ENCODE measurements at regions not wholly inside any gene's neighbourhood (a gene's known extent, or its start where the extent isn't known, plus 50 kb on each side); places are given as distances from the start of the nearest gene placed in this dataset.

DNA sequence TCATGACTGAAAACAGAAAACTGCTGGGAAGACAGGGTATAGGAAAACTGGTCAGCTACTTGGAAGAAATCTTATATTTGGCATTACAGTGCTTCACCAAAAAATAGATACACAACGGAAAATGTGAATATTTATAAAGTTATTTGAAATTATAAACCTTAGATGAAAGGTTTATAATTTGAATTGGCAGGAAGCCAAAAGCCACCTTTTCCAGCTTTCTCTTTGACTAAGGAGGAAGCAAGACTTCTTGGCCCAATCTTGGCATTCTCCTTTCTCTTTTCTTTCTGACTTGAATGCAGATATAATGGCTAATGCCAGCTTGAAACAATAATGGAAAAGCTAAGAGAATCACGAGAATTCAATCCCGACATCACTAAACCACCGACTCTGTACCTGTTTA lies 196.5 kb upstream of the PIK3C3 start:
- DNase-seq (ENCODE audit: extremely low read depth, low read depth, low spot score): no peak

DNA sequence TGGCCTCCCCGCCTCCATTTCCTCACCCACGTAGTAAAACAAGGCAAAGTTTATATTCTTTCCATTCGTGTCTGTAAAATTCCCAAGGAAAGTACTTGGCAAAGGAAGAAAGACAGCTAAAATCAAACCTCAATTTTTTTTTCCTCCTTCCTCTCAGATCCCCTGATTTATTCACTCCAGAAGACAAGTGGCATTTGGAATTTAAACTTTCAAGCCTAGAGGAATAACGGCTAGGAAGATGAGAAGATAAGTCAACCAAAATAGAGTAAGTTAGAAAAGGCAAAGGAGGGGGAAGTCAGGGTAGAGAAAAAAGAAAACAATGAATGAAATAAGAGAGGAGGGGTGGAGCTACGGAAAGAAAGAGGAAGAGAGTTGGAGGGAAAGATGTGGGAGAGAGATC lies 198.9 kb upstream of the PIK3C3 start:
- DNase-seq (ENCODE audit: extremely low read depth, low read depth, low spot score): no peak

DNA sequence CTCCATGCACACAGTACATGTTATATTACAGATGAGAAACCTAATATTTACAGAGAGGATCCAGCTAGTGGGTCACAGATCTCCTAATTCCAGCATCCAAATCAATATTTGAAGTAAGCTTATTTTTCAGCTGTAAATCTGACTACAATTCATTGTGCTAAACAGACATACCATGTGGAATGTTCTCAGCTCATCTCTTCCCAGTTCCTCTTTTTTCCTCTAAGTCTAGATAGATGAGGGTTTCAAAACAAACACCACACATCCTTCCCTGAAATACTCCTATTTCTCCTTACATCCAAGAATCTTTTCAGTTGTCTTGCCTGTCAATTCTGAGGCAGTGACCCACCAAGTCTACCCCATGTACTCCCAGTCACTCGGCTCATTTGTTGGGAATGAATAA lies 200.7 kb upstream of the PIK3C3 start:
- no peak for DNase-seq (ENCODE audit: extremely low read depth, low read depth, low spot score)

DNA sequence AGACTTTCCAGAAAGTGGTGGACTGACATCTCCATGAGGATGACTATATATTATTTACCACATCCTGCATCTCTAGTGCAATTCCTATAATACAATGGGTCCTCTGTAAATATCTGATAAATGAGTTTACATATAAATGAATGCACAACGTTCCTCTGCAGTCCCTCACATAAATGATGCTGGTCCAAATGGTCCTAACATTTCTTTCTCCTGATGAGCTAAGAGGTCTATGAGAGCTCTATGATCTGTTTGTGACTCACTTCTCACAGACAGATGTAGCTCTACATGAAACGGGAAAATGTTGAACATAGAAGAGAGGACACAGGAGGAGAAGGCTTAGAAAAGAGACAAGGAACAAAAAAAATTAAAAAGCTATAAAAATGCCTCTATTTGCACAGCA lies 201.2 kb upstream of the PIK3C3 start:
- DNase-seq (ENCODE audit: extremely low read depth, low read depth, low spot score): no peak

DNA sequence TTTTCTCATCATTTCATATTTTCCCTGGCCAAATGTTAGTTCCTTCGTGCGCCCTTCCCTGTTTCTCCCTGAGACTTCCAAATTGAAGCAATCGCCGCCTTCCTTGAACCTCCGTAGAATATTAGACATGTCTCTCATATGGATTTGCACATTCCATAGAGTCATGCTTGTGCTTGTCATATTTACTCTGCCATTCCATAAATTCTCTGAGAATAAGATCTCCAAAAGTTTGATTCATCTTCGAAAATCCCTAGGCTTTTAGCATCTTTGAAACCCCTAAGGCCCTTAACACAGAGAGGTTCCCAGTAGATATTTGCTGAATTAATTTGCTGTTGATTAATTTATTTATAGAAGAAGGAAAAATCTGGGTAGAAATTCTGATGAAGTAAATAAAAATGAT lies 202.2 kb upstream of the PIK3C3 start:
- DNase-seq (ENCODE audit: extremely low read depth, low read depth, low spot score): no peak

DNA sequence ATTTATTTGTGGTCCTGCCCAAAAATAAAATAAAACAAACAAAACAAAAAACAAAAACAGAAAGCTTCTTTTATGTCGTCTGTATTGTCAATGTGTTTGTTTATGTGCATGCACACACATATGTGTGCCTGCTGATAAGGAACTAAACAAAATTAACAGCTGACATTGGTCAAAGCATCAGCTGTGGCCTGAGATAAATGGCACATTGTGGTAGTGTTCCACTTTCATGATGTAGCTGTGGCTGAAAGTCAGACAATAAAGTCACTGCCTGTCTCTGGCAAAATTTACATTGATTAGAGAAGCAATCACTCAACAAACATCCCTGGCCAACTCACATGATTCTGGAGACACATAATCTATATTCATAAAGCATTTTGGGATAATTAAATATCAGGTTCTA lies 203.4 kb upstream of the PIK3C3 start:
- no peak for DNase-seq (ENCODE audit: extremely low read depth, low read depth, low spot score)

DNA sequence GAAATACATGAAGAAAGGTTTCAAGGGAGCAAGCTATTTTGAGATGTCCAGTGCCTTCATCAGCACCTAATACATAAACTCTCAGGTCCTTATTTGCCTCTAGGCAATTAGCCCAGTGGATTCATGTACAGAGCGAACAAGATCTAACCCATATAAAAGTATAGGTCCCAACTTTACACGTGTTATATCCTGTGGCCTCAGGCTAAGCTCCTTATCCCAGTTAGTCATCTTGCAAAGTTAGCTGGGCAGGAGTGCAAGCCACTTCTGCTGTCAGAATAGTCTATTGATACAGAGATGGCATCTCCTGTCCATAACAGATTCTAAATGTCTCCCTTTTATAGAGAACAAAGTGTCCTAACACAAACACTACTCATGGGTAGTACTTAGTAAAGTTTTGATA lies 203.9 kb upstream of the PIK3C3 start:
- no peak for DNase-seq (ENCODE audit: extremely low read depth, low read depth, low spot score)

DNA sequence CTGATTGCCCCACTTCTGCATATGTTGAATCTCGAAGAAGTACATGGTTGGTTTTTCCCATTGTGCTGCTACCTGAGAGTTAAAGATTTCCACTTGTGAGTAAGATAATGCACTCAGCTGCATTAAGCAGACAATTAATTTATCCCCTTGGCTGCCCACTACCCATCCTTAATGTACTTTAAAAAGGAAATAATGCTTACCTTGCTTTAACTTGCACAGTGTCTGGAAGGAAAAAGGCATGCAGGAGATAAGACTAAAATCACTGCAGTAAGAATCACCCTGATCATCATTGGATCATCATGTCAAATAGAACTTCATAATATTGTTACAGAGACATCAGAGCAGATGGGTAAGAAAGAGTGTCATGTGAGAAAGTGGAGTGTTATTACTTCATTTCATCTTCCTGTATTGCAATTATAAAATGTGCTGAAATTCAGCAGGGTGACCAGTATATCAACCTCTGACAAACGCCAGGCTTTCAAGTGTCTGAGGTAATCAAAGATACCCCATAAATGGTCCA lies 207.3 kb upstream of the PIK3C3 start:
- no peak for DNase-seq (ENCODE audit: extremely low read depth, low read depth, low spot score)

DNA sequence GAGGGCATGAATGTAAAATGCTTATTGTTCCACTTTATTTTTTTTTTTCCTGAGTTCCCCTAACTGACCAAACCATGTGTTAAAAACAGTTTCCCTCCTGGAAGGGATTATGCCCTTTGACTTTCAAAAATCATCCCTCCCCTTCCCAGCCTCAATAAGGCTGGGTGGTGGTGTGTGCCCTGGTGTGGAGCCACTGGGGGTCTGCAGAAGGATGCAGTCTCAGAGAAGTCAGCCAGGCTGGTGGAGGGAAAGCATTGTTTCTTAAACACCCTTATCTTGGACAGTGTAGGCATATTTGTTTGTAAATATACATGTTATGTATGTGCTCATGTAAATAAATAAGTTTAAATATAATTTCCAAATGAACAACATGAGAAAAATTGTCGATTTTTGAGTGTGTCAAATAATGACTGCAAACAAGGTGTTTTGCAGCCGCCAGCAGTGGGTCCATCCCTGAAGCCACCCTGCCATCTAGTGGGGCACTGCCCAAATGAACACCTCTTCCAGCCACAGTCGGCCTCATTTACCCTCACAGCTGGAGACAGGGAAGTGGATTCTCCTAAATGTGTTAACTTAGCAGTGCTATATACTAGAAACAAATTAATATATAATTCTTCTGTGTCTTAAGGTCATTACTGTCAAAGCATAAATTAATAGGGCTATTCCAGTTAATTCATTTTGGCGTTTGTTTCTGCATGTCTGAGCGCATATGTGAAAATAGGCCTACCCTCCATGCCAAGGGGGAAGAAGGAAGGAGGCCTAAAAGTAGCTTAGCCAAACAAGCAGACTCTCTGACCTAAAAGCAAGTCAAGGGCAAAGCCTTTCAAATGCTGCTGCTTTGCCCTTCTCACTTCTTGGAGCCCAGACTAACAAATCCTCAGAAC lies 209.6 kb upstream of the PIK3C3 start:
- no peak for DNase-seq (ENCODE audit: extremely low read depth, low read depth, low spot score)

DNA sequence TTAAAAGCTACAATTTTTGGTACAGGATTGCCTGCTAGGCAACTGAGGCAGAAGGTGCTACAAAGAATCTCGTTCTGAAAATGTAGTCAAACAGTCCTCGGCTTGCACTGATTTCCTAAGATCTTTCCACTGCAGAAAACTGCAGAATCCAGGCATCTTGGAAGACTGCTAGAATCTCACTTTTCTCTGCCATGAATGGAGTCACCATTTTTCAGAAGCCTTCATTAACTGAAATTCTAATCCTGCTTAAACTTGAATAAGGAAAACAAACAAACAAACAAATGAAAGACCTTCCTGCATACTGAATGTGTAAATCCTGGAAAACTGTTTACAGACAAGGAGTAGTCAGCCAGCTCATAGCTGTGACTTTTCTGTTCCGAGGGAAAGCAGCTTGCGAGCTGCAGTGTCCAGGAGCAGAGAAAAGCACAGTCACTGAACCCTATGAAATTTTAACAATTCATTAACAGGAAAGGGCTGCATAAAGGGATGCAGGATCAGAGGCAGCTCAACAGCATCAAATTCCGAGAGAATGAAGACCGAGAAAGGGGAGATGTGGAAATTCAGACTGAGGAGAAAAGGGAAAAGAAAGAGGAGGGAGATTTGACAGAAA lies 210.5 kb upstream of the PIK3C3 start:
- no peak for DNase-seq (ENCODE audit: extremely low read depth, low read depth, low spot score)

DNA sequence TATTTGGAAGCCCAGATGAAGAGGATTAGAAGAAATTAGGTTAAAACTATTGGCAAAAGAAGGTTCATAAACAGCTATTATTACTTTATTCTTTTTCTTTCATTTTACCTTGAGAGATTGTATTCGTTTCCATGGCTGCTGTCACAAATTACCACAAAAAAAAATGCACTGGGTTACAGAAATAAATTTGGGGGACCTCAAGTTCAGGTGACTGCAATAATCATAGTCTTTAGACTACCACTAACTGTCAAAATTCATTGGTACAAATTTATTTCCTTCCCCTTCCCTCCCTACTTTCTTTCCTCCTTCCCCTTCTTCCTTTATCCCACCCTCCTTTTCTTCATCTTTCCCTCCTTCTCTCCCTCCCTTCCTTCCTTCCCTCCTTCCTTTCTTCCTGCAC lies 217.8 kb upstream of the PIK3C3 start:
- DNase-seq (ENCODE audit: extremely low read depth, low read depth, low spot score): no peak

DNA sequence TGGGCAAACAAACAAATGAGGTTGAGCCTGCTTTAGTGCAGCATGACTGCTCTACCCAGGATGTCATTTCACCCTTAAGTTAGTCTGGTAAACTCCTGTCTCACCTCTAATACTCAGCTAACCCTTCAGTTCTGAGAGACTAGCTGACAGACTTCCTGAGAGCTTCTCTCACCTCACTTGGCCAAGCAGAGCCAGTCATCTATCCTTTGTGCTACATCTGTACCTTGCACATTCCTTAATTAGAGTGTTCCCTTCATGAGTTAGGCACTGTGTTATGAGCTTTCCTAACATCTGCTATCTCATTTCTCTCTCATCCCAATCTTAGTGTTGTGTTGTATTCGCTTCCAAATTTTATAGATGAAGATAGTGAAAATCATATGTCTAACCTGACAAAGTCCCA lies 220.1 kb upstream of the PIK3C3 start:
- no peak for DNase-seq (ENCODE audit: extremely low read depth, low read depth, low spot score)

DNA sequence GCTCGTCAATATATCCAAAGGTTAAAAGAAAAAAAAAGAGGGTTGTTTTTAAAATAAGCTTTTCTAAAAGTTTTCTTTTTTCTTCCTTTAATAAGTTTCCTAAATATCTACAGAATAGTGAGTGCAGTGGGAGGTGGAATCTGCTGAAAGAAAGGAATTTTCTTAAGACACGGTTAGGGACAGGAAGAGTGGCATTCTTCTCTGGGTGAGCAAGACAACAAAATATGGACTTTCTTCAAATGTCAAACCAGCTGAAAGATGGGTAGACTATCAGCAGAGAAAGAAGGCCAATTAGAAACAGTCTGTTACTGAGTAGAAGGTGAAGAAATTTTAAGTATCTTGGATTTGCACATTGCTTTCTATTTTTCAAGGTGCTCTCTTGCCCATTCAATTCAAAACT lies 222.7 kb upstream of the PIK3C3 start:
- no peak for DNase-seq (ENCODE audit: extremely low read depth, low read depth, low spot score)

DNA sequence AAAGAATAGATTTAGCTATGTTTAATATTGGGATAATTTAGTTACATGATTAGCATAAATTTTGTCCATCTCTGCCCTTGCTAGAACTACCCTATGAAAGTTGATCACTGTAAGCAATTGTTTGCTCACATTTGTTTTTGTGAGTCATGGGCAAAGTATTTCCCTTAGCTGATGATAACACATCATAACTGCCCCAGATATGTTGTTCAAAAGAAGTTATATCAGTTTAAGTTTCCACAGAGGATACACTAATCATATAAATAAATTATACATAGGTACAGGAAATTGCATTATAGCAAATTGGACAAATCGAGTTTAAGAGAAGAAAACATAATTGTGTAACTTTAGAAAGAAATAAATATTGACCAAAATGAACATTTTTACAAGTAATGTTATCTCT lies 223.2 kb upstream of the PIK3C3 start:
- DNase-seq (ENCODE audit: extremely low read depth, low read depth, low spot score): peak; percentile 70

DNA sequence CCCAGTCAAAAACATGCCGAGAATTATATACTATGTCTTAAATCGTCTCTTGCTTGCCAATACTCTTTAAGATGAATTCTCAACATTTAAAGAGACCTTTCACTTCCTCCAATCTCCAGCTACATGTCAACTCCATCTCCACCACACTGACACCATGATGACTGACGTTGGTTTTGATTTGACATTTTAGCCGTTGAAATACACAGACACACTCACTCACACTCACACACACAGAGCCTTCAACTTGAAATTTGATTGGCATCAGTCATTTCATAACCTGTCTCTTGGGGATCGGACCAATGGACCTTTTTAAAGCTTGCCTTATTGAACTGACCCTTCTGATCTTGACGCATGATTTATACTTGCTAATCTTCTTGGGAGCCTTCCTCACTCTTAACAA lies 230.8 kb upstream of the PIK3C3 start:
- DNase-seq (ENCODE audit: extremely low read depth, low read depth, low spot score): no peak

DNA sequence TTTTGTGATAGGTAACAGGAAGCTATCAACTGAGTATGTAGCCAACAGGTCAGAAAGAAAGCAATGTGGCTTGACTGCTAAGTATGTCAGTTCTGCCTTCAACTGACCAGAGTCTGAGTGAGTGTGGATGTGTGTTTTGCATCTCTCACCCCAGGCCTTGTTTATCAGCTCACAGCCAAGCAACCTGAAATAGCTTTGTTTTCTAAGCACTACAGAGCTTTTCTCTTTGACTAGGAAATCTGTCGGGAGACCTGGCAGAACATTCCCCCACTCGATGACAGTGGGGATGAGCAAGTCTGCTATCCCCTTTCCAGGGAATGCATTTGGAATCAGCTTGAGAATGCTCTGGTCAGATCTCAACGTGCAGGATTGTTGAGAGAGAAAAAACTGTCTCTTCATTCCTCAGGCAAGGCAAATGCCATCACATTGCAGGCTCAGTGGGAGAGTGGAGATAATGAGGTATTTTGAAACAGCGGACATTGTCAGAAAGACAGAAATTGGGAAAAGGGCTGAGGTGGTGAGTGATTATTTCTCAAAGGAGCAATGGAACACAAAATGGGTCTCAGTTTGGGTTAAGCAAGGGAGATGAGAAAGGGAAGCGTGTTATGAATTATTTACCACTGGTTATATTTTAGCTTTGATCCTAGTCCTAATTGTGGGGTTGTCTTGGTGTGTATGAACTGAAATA lies 233.8 kb upstream of the PIK3C3 start:
- no peak for DNase-seq (ENCODE audit: extremely low read depth, low read depth, low spot score)

DNA sequence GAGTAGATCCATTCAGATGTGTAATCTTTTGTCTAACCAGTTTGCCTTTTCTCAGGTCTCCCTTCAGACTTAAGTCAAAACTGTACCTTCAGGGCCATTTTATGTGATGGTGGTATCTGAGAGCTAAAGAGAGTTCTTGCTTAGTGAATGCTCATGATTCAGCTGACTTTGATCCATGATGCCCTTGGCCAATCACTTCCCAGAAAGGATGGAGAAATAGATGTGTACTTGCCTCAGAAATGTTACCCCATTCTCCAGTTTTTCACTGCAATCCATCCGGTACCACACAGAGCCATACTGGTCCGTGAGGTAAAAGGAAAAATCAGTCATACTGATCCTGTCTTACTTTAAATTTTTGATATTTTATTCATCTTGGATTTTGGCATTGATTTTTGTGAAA lies 234.8 kb upstream of the PIK3C3 start:
- no peak for DNase-seq (ENCODE audit: extremely low read depth, low read depth, low spot score)

DNA sequence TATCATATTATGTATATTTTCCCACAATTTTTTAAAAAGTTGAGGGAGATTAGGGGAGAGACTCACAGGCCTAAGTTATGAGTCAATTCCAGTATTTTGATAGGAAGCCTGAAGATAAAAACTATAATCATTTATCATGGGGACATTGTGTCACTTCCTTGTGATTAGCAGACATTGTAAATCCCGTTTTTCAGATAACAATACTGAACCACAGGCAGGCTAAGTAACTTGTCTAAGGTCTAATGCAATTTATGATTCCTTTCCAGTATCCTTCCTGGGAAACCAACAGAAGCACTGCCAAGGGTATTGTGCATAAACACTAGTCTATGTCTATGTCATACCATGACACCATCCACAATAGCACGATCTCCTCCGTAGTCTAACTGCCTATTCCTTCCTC lies 235.2 kb upstream of the PIK3C3 start:
- DNase-seq (ENCODE audit: extremely low read depth, low read depth, low spot score): no peak

DNA sequence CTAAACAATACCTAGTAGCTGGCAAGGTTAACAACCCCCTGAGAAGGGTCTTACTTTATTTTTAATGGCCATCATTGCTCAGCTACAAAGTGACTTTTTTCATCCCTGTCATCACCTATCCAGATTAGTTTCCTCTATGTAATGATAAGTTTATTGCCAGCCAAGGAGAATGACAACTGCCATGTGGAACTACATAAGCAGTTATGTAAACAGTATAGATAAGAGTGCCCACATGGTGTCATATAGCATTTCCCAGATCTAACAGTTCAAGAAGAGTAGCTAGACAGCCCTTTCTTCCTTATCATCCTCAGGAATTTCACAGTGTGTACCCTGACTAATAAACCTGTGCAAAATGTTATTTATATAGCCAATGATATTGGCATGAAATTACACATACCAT lies 240.2 kb upstream of the PIK3C3 start:
- DNase-seq (ENCODE audit: extremely low read depth, low read depth, low spot score): no peak

DNA sequence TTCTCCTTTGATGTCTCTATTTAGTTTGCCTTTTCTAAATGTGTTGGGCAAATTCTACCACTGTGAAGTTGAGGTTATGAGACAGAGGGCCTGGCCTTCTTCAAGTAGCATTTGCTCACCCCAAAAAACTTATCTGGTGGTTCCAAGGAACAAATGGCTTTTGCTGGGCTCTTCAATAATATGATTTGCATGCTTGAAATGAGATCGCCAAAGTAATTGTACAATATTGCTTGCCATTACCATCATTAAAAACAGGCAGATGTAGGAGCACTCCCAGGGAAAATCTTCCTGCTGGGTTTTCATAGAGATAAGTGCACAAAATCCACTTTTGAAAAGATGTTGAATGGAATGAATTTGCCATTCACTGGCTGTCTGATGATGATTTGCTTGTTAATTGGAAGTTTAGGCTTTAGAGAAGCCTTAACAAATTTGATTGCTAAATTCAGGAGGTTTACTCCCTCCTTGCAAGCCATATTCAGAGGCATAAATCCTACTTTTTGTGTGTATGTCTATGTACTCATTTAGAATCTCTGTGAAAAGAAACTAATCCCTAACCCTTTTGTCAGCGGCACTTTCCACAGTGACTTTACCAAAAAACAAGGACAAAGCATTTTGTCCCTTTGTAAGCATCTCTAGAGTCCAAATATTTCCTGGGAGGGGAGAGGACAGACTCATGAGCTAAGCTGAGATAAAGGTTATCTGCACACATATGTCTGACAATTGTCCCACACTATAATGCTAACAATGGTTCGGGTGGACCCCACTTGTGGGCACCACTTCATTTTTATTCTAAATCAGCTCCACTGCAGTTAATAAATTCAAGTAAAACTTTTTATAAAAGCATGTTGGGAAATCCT lies 240.8 kb upstream of the PIK3C3 start:
- no peak for DNase-seq (ENCODE audit: extremely low read depth, low read depth, low spot score)

DNA sequence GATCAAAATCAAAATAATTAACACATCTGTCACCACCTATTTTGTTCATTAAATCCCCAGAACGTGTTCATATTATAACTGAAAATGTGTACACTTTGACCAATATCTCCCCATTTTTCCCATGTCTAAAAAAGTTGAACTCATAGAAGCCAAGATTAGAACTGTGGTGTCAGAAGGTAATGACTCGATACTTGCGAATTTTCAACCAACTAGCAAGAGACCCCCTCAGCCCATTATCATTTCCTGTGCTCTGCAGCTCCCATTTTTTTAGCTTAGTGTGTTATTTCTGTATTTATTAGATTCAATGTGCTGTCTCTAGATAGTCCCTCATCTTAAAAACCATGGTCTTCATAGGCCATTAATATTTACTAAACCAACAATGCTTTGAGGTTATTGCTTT lies 248.7 kb upstream of the PIK3C3 start:
- DNase-seq (ENCODE audit: extremely low read depth, low read depth, low spot score): no peak

Measured in glomerular endothelial cell (primary cell).